ENCODE measurements at regions not wholly inside any gene's neighbourhood (a gene's known extent, or its start where the extent isn't known, plus 50 kb on each side); places are given as distances from the start of the nearest gene placed in this dataset.

- peak in 1 of 3 donors; percentile 33 for DNase-seq (ENCODE audit: low read depth in 2 of 3, low spot score in 1 of 3)
Observed at GRCh38 chr2:172200495-172201085, 97.9 kb upstream of the DLX2 start.

GRCh38 chr2:172204309-172204708 lies 101.6 kb upstream of the DLX2 start:
- DNase-seq (ENCODE audit: low read depth in 2 of 3, low spot score in 1 of 3) = no peak

GRCh38 chr2:172204762-172205161 lies 102.1 kb upstream of the DLX2 start:
- no peak for DNase-seq (ENCODE audit: low read depth in 2 of 3, low spot score in 1 of 3)

- no peak for DNase-seq (ENCODE audit: low read depth in 2 of 3, low spot score in 1 of 3)
Observed at GRCh38 chr2:172205292-172205691, 102.6 kb upstream of the DLX2 start.

GRCh38 chr2:172207911-172208310 lies 105.2 kb upstream of the DLX2 start:
- no peak for DNase-seq (ENCODE audit: low read depth in 2 of 3, low spot score in 1 of 3)

GRCh38 chr2:172208791-172209325 lies 106.2 kb upstream of the DLX2 start:
- no peak for DNase-seq (ENCODE audit: low read depth in 2 of 3, low spot score in 1 of 3)

- DNase-seq (ENCODE audit: low read depth in 2 of 3, low spot score in 1 of 3) = no peak
Observed at GRCh38 chr2:172210599-172210998, 107.9 kb upstream of the DLX2 start.

GRCh38 chr2:172211512-172211911 lies 108.8 kb upstream of the DLX2 start:
- DNase-seq (ENCODE audit: low read depth in 2 of 3, low spot score in 1 of 3) = no peak

GRCh38 chr2:172213116-172213860 lies 110.6 kb upstream of the DLX2 start:
- no peak for DNase-seq (ENCODE audit: low read depth in 2 of 3, low spot score in 1 of 3)

- no peak for DNase-seq (ENCODE audit: low read depth in 2 of 3, low spot score in 1 of 3)
Observed at GRCh38 chr2:172214252-172214651, 111.6 kb upstream of the DLX2 start.

GRCh38 chr2:172215172-172215935 lies 112.7 kb upstream of the DLX2 start:
- no peak for DNase-seq (ENCODE audit: low read depth in 2 of 3, low spot score in 1 of 3)

GRCh38 chr2:172215936-172216335 lies 113.2 kb upstream of the DLX2 start:
- DNase-seq (ENCODE audit: low read depth in 2 of 3, low spot score in 1 of 3) = no peak

- no peak for DNase-seq (ENCODE audit: low read depth in 2 of 3, low spot score in 1 of 3)
Observed at GRCh38 chr2:172216477-172216876, 113.8 kb upstream of the DLX2 start.

GRCh38 chr2:172219201-172219600 lies 116.5 kb upstream of the DLX2 start:
- DNase-seq (ENCODE audit: low read depth in 2 of 3, low spot score in 1 of 3) = no peak

GRCh38 chr2:172220121-172220520 lies 117.4 kb upstream of the DLX2 start:
- no peak for DNase-seq (ENCODE audit: low read depth in 2 of 3, low spot score in 1 of 3)

GRCh38 chr2:172223601-172224054 lies 120.9 kb upstream of the DLX2 start:
- no peak for DNase-seq (ENCODE audit: low read depth in 2 of 3, low spot score in 1 of 3)

GRCh38 chr2:172225786-172226185 lies 123.1 kb upstream of the DLX2 start:
- DNase-seq (ENCODE audit: low read depth in 2 of 3, low spot score in 1 of 3) = no peak

- no peak for DNase-seq (ENCODE audit: low read depth in 2 of 3, low spot score in 1 of 3)
Observed at GRCh38 chr2:172226244-172227061, 123.8 kb upstream of the DLX2 start.

- no peak for DNase-seq (ENCODE audit: low read depth in 2 of 3, low spot score in 1 of 3)
Observed at GRCh38 chr2:172227719-172228118, 125.0 kb upstream of the DLX2 start.

GRCh38 chr2:172228177-172228808 lies 125.6 kb upstream of the DLX2 start:
- DNase-seq (ENCODE audit: low read depth in 2 of 3, low spot score in 1 of 3) = no peak

GRCh38 chr2:172229125-172229524 lies 126.4 kb upstream of the DLX2 start:
- DNase-seq (ENCODE audit: low read depth in 2 of 3, low spot score in 1 of 3) = no peak

All from stimulated activated CD4-positive, alpha-beta T cell treated with anti-CD3 and anti-CD28 coated beads, Interleukin-12 subunit alpha, Interleukin-12 subunit beta, amount 100 ng/mL, for 48 hours (primary cell).